IMR-90 (cell line): ENCODE measurements at regions not wholly inside any gene's neighbourhood (a gene's known extent, or its start where the extent isn't known, plus 50 kb on each side); places are given as distances from the start of the nearest gene placed in this dataset.

ENCODE experiments used
- ATAC-seq: fragments of 200-7000 bp; cut with Tn5 transposase; 2 replicates; pipeline ENCODE4 v1.9.1; 2020; ENCODE audit warnings: low read depth, mild to moderate bottlenecking, moderate library complexity
- BruUV-seq: library from RNA; stranded (reverse); fragments of 400-500 nt; replicated peaks from 2 replicates; lab custom pipeline; 2021; lab: Mats Ljungman, UMichigan
- CTCF ChIA-PET: fragments of 300-600 bp; formaldehyde crosslinking; extraction: SDS; loops from one replicate; lab custom pipeline; 2021; ENCODE audit warnings: antibody characterized with exemption; lab: Yijun Ruan, JAX
- POLR2A ChIA-PET: fragments of 300-600 bp; sonication (Branson Sonifier 250); formaldehyde crosslinking; loops from one replicate; lab custom pipeline; 2022; ENCODE audit warnings: antibody characterized with exemption; ENCODE audit not compliant: unreplicated experiment; lab: Charles Lee
- DNase-seq: peaks from one replicate; pipeline ENCODE4 v3.0.0; 2013
- H2AFZ ChIP-seq: replicated peaks from 2 replicates; pipeline ENCODE3; 2013; ENCODE audit warnings: low read length, mild to moderate bottlenecking; ENCODE audit not compliant: poor library complexity
- H2AK5ac ChIP-seq: 2 replicates; pipeline ENCODE4 v1.6.1; 2013; ENCODE audit warnings: low read depth, low read length, inconsistent platforms
- H2AK9ac ChIP-seq: replicated peaks from 2 replicates; pipeline ENCODE3; 2013; ENCODE audit warnings: mild to moderate bottlenecking, low read depth, low read length, moderate library complexity; ENCODE audit not compliant: poor library complexity
- H2BK120ac ChIP-seq: 2 replicates; pipeline ENCODE4 v1.6.1; 2013; ENCODE audit warnings: low read depth, low read length, inconsistent platforms
- H2BK15ac ChIP-seq: 3 replicates; pipeline ENCODE4 v1.6.1; 2013; ENCODE audit warnings: low read depth, low read length, inconsistent platforms
- H2BK20ac ChIP-seq: 2 replicates; pipeline ENCODE4 v1.6.1; 2013; ENCODE audit warnings: low read depth, mild to moderate bottlenecking, inconsistent platforms, low read length, moderate library complexity
- H2BK5ac ChIP-seq: 2 replicates; pipeline ENCODE4 v1.6.1; 2013; ENCODE audit warnings: mild to moderate bottlenecking, low read depth, low read length, inconsistent platforms; ENCODE audit not compliant: poor library complexity, severe bottlenecking
- H3K14ac ChIP-seq: replicated peaks from 2 replicates; pipeline ENCODE4 v1.6.1; 2013; ENCODE audit warnings: low read depth, low read length, inconsistent platforms
- H3K18ac ChIP-seq: 2 replicates; pipeline ENCODE4 v1.6.1; 2013; ENCODE audit warnings: low read depth, low read length, control low read depth
- H3K23ac ChIP-seq: 2 replicates; pipeline ENCODE4 v1.6.1; 2013; ENCODE audit warnings: low read depth, low read length, inconsistent platforms
- H3K27ac ChIP-seq: 2 replicates; pipeline ENCODE4 v1.5.1; 2013; ENCODE audit warnings: mild to moderate bottlenecking, control low read depth, low read length; ENCODE audit not compliant: insufficient read depth
- H3K27me3 ChIP-seq: 2 replicates; pipeline ENCODE4 v1.6.1; 2013; ENCODE audit warnings: low read length; ENCODE audit not compliant: control insufficient read depth, insufficient read depth
- H3K36me3 ChIP-seq: 2 replicates; pipeline ENCODE4 v1.6.1; 2013; ENCODE audit warnings: low read length, mixed read lengths; ENCODE audit not compliant: control insufficient read depth, insufficient read depth
- H3K4ac ChIP-seq: 2 replicates; pipeline ENCODE4 v1.6.1; 2013; ENCODE audit warnings: low read depth, low read length, inconsistent platforms
- H3K4me1 ChIP-seq: 2 replicates; pipeline ENCODE4 v1.6.1; 2013; ENCODE audit warnings: low read length, mixed read lengths; ENCODE audit not compliant: control insufficient read depth, insufficient read depth
- H3K4me2 ChIP-seq: 2 replicates; pipeline ENCODE4 v1.6.1; 2013; ENCODE audit warnings: low read depth, mild to moderate bottlenecking, control low read depth, low read length, moderate library complexity
- H3K4me3 ChIP-seq: 2 replicates; pipeline ENCODE4 v1.5.1; 2013; ENCODE audit warnings: low read depth, mild to moderate bottlenecking, control low read depth, low read length, moderate library complexity; ENCODE audit not compliant: insufficient read depth
- H3K56ac ChIP-seq: 2 replicates; pipeline ENCODE4 v1.6.1; 2013; ENCODE audit warnings: low read length, inconsistent platforms; ENCODE audit not compliant: insufficient read depth; ENCODE audit errors: extremely low read depth
- H3K79me1 ChIP-seq, 2 experiments: 2 replicates each; pipeline ENCODE4 v1.6.1; 2013; ENCODE audit warnings: low read length in 2 of 2, inconsistent platforms in 1 of 2, low read depth in 1 of 2
- H3K9ac ChIP-seq: 2 replicates; pipeline ENCODE4 v1.6.1; 2013; ENCODE audit warnings: low read depth, low read length, control low read depth
- H3K9me1 ChIP-seq: 2 replicates; pipeline ENCODE4 v1.6.1; 2013; ENCODE audit warnings: low read length, inconsistent platforms; ENCODE audit not compliant: insufficient read depth
- H3K9me3 ChIP-seq: 2 replicates; pipeline ENCODE4 v1.6.1; 2013; ENCODE audit warnings: low read length; ENCODE audit not compliant: control insufficient read depth, insufficient read depth
- H4K20me1 ChIP-seq: 2 replicates; pipeline ENCODE4 v1.6.1; 2013; ENCODE audit warnings: low read length, inconsistent platforms; ENCODE audit not compliant: insufficient read depth
- H4K5ac ChIP-seq: 2 replicates; pipeline ENCODE4 v1.6.1; 2013; ENCODE audit warnings: mild to moderate bottlenecking, low read depth, low read length, control low read depth
- H4K8ac ChIP-seq, 2 experiments: 2 replicates each; pipeline ENCODE4 v1.6.1; 2013; ENCODE audit warnings: low read depth in 2 of 2, low read length in 2 of 2, control low read depth in 1 of 2, inconsistent platforms in 1 of 2
- H4K91ac ChIP-seq: 2 replicates; pipeline ENCODE4 v1.6.1; 2013; ENCODE audit warnings: low read depth, low read length, inconsistent platforms; ENCODE audit not compliant: insufficient read depth
- CEBPB ChIP-seq: IDR thresholded peaks from 2 replicates; pipeline ENCODE4 v1.6.1; 2012; ENCODE audit warnings: low read depth, low read length, improper control_type of control experiment
- FOS ChIP-seq: fragments of 150-350 bp; IDR thresholded peaks from 2 replicates; pipeline ENCODE4 v1.6.1; 2016; ENCODE audit warnings: low read depth, low read length
- RFX5 ChIP-seq: IDR thresholded peaks from 2 replicates; pipeline ENCODE4 v1.8.0; 2012; ENCODE audit warnings: low read depth, mild to moderate bottlenecking, low read length, moderate library complexity
- SMC3 ChIP-seq: fragments of 150-350 bp; IDR thresholded peaks from 2 replicates; pipeline ENCODE4 v1.6.1; 2016; ENCODE audit warnings: low read depth, mild to moderate bottlenecking, antibody characterized with exemption, low read length, moderate library complexity
- WGBS, 2 experiments: methylation state at CpG; one replicate each; pipeline versions ENCODE4 v1.1.5 to v1.1.7; 2013; ENCODE audit warnings: missing lambda C conversion rate in 2 of 2; ENCODE audit not compliant: insufficient read length in 1 of 2; ENCODE audit errors: extremely low coverage in 2 of 2; 5-methylcytosine and 5-hydroxymethylcytosine counted together
- dilution Hi-C: fragments of 300-500 bp; cut with HindIII; formaldehyde crosslinking; loops from one replicate; pipeline ENCODE4 v1.14.3; 2018; ENCODE audit warnings: low sequenced_read_pairs; ENCODE audit not compliant: unreplicated experiment
- in situ Hi-C: fragments of 300-500 bp; cut with MboI; formaldehyde crosslinking; loops from 3 replicates; pipeline ENCODE4 v1.14.3; 2019; ENCODE audit warnings: low sequenced_read_pairs, inconsistent platforms, mixed read lengths
- intact Hi-C: fragments of 100-400 bp; cut with micrococcal nuclease; formaldehyde crosslinking; loops from 2 replicates; pipeline ENCODE4 v1.10.0; 2022
- TF ChIP-seq, protein P1 (sequence below): fragments of 150-350 bp; IDR thresholded peaks from 2 replicates; pipeline ENCODE4 v1.6.1; 2016; ENCODE audit warnings: low read depth, mild to moderate bottlenecking, low read length, moderate library complexity, borderline replicate concordance

DNA sequence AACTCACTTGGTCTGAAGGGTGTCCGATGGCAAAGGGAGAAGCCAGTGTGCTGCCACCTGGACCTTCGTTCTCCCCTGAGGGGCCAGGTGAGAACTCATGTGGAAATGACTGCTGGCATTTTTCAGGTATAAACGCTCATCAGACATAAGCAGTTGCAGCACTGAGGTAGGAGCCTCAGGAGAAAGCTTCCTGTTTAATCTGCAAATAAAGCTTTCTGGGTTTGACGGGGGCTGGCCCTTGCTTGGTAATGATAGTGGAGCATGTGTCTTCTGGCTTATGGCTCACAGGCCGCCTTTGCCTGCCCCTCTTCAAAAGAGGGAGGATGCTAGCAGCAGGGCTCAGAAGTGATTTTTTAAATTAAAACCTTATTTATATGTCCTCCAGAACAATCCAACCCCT lies 122.1 kb upstream of the SLC24A3 start:
- Histone ChIP-seq H2BK15ac (no peak overlapping the region), H2BK120ac (no peak overlapping the region), H2BK20ac (no peak overlapping the region), H4K91ac (no peak overlapping the region), H2BK5ac (no peak overlapping the region), H3K36me3 (no peaks in the 10 kb centered on the region), H3K9me1 (no peaks in the 10 kb centered on the region), H3K4ac (no peak overlapping the region), H4K5ac (no peak overlapping the region), H2AFZ (no peak overlapping the region), H3K4me1 (no peaks in the 10 kb centered on the region), H3K27ac (no peak overlapping the region), H4K20me1 (no peaks in the 10 kb centered on the region), H3K56ac (no peak overlapping the region), H3K4me3 (no peak overlapping the region), H4K8ac (no peak overlapping the region), H3K18ac (no peak overlapping the region), H3K4me2 (no peak overlapping the region), H3K23ac (no peak overlapping the region), H2AK5ac (no peak overlapping the region), H3K27me3 (no peaks in the 10 kb centered on the region), H3K9ac (no peak overlapping the region), H3K14ac (no peak overlapping the region), H3K79me1 (no peaks in the 10 kb centered on the region), H3K9me3 (peaks cover 13% of the 10 kb centered on the region), H2AK9ac (no peak overlapping the region)
- WGBS, 2 experiments: 33% methylated on average over 2 of the region's 5 CpGs; no CpG with 5 or more reads in 1 of the 2 experiments
- DNase-seq (no peak), ATAC-seq (no peak)
- in situ Hi-C loops (no loop called here), intact Hi-C loops (no loop called here), dilution Hi-C loops (no loop called here)
- TF ChIP-seq SMC3 (no peak), RFX5 (no peak), CEBPB (no peak), FOS (no peak)
- TF ChIP-seq, protein P1, sequence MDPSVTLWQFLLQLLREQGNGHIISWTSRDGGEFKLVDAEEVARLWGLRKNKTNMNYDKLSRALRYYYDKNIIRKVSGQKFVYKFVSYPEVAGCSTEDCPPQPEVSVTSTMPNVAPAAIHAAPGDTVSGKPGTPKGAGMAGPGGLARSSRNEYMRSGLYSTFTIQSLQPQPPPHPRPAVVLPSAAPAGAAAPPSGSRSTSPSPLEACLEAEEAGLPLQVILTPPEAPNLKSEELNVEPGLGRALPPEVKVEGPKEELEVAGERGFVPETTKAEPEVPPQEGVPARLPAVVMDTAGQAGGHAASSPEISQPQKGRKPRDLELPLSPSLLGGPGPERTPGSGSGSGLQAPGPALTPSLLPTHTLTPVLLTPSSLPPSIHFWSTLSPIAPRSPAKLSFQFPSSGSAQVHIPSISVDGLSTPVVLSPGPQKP: no peak
- CTCF ChIA-PET: no interaction called here
- no TSS peak for BruUV-seq
- POLR2A ChIA-PET: no interaction called here
